Left ventricle myocardium superior (tissue), 1 donor: ENCODE measurements at regions not wholly inside any gene's neighbourhood (a gene's known extent, or its start where the extent isn't known, plus 50 kb on each side); places are given as distances from the start of the nearest gene placed in this dataset.
"Not testable (repeated sequence)": the region's sequence is repeated elsewhere in the genome, so short reads cannot be mapped to it uniquely, and the experiment has no call there.

Source experiments
- ATAC-seq: fragments of 200-7000 bp; cut with Tn5 transposase; one replicate; pipeline ENCODE4 v1.9.1; 2020; ENCODE audit warnings: mild to moderate bottlenecking, moderate library complexity
- DNase-seq: peaks from one replicate; pipeline ENCODE4 v3.0.0-alpha.2; 2020
- intact Hi-C: fragments of 100-400 bp; cut with micrococcal nuclease; formaldehyde crosslinking; loops from one replicate; pipeline ENCODE4 v1.11.0; 2022
- donor health status: DM: no; HTN: yes; CAD: no; lungs with severe emphysema.

- ATAC-seq, DNase-seq, intact Hi-C loops: not testable (repeated sequence)
These were observed 2896.5 kb downstream of the RPIA start for GRCh38 chr2:91587908-91588535.

GRCh38 chr2:91588782-91589223, 2897.3 kb downstream of the RPIA start:
- ATAC-seq, intact Hi-C loops, DNase-seq: not testable (repeated sequence)

GRCh38 chr2:91589454-91590328, 2898.2 kb downstream of the RPIA start:
- ATAC-seq, intact Hi-C loops, DNase-seq: not testable (repeated sequence)

- intact Hi-C loops, ATAC-seq, DNase-seq: not testable (repeated sequence)
These were observed 2898.9 kb downstream of the RPIA start for GRCh38 chr2:91590381-91590780.

DNA sequence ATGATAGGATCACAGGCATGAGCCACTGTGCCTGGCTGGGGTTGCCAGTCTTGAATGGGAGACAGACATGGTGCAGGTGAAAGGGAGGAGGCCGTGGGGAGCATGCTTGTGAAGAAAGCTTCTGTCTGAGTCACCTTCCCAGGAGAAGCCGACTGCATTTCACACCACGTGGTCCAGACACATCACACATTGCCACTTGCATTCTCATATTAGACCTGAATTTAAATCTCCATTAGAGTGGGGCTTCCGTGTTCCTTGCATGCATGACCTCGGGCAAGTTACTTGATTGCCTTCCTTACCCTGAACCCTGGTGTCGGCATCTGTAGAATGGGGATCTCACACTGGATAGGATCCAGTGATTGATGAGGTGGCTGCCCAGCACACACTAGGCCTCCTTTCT, 2899.6 kb downstream of the RPIA start:
- intact Hi-C loops, DNase-seq, ATAC-seq: not testable (repeated sequence)

DNA sequence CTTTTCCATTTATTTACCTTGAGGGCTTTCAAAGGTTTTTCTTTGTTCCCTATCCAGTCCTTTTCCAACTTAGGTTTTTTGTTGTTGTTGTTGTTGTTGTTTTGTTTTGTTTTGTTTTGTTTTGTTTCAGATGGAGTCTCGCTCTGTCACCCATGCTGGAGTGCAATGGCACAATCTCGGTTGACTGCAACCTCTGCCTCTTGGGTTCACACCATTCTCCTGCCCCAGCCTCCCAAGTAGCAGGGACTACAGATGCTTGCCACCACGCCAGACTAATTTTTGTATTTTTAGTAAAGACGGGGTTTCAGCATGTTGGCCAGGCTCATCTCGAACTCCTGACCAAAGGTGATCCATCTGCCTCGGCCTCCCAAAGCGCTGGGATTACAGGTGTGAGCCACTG, 2906.0 kb downstream of the RPIA start:
- intact Hi-C loops, DNase-seq, ATAC-seq: not testable (repeated sequence)

DNA sequence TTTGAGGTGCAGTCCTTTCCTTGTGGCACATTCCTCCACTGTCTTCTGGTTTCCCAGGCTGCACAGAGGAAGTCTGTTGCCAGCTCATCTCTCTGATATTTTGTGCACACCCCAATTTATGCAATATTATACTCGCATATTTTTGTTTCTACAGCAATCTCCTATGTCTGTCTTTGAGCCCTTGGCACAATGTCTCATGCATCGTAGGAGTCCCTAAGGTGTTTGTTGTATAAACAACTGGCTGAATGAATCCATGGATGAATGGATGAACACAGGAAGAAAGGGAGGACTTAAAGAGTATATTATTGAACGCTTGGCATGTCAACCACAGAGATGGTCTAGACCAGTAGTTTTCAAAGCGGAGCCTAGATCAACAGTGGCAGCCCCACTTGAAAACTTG, 2907.0 kb downstream of the RPIA start:
- ATAC-seq, DNase-seq, intact Hi-C loops: not testable (repeated sequence)

DNA sequence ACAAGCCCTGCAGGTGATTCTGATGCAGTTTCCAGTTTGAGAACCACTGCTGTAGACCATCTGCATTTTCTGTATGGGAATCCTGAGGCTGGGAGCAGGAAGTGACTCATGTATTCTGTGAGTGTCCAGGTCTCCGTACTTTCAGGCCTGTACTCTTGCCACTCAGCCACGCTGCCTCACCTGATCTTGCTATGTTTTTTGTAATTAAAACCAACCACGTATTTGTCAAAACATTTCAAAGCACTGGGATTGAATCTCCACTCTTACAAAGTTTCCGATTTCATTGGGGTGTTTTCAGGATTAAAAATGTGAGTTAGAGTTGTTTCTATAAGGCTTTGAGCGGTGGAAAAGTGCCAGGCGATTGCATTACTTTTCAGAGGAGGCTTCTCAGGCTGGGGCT, 2907.5 kb downstream of the RPIA start:
- ATAC-seq, DNase-seq, intact Hi-C loops: not testable (repeated sequence)

DNA sequence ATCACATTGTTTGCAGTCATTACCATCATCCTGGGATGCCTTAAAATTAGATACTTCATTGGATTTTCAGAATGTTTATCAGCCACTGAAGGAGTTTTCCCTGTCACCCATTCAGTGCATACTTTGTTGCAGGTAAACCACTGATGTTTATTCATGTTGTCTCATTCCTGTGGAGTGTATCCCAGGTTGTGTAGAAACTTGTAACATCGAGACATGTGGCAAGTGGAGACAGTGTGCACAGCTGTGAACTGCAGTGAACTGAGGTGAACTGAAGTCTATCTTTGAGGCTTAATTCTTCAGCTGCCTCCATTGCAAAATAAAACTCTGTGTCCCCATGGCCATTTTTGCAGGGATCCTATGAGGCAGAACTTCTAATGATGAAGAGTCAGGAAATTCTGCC, 2911.4 kb downstream of the RPIA start:
- ATAC-seq, intact Hi-C loops, DNase-seq: not testable (repeated sequence)

GRCh38 chr2:91603996-91604395, 2912.5 kb downstream of the RPIA start:
- ATAC-seq, intact Hi-C loops, DNase-seq: not testable (repeated sequence)

GRCh38 chr2:91604629-91605028, 2913.2 kb downstream of the RPIA start:
- ATAC-seq, intact Hi-C loops: not testable (repeated sequence)

DNA sequence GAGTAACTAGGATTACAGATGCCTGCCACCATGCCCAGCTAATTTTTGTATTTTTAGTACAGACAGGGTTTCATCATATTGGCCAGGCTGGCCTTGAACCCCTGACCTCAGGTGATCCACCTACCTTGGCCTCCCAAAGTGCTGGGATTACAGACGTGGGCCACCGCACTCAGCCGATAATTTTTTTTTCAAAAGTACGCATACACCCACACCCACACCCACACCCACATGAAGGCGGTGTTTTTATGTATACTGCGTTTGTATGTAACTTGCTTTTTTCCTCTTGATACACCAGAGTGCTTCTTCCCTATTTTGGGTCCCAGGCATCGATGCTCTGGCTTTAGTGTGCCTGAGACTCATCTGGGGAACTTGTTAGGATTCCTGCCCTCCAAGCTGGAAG, 2932.3 kb downstream of the RPIA start:
- ATAC-seq, DNase-seq, intact Hi-C loops: not testable (repeated sequence)

More at GRCh38 chr2:91604629-91605028, 2913.2 kb downstream of the RPIA start:
- DNase-seq = not testable (repeated sequence)

- DNase-seq, intact Hi-C loops, ATAC-seq: not testable (repeated sequence)
These were observed 2937.0 kb downstream of the RPIA start for GRCh38 chr2:91628471-91628870.

DNA sequence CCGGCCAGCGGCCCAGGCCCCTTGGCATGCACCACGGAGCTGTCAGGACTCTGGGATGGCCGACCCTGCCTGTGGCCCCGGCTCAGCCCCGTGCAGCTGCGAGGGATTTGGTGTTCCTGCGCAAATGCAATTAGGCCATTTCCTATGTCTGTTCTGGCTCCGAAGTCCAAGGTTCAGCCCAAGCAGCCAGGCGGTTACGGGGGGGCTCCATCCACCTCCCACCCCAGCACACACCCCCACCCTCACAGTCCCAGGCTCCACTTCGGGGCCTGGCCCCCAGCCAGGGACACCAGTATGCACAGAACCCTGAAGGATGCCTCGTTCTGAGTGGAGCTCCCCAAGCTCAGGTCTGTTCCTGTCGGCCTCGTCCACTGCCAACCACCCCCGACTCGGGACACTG, 2965.7 kb downstream of the RPIA start:
- ATAC-seq, intact Hi-C loops: not testable (repeated sequence)
- peak; percentile 70 for DNase-seq

GRCh38 chr2:91658336-91658735, 2966.9 kb downstream of the RPIA start:
- ATAC-seq, intact Hi-C loops: not testable (repeated sequence)
- DNase-seq = peak; percentile 17

DNA sequence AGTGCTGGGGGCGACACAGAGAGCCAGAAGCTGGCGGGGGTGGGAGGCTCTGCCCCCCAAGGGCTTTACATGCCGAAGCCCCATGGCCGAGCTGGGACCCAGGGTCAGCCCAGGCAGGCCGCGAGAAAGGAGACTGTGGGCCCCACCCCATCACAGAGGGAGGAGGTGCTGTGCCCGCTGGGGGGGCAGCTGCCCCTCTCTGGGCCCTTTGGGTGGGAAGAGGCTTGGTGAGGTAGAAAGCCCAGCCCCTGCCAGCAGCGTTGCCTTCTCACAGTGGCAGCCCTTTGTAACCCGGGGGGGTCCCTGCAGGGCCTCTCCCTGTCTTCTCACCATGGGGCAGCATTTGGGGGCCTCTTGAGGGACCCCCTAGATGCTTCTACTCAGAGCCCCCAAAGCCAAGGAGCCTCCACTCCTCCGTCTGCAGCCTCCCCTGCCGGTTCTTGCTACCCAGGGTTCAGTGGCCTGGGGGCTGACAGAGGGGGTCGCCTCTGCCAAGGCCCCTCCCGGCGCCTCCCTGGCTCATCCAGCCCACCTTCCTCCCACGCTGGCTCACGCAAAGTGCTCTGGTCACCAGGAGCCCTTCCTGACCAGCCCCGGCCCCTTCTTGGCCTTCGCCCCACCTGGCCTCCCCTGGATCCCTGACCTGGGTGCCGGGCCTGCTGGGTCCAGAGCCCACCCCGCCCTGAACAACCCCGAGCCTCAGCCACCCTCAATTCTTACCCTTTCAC, 2967.9 kb downstream of the RPIA start:
- peak; percentile 19 for DNase-seq
- intact Hi-C loops, ATAC-seq: not testable (repeated sequence)

DNA sequence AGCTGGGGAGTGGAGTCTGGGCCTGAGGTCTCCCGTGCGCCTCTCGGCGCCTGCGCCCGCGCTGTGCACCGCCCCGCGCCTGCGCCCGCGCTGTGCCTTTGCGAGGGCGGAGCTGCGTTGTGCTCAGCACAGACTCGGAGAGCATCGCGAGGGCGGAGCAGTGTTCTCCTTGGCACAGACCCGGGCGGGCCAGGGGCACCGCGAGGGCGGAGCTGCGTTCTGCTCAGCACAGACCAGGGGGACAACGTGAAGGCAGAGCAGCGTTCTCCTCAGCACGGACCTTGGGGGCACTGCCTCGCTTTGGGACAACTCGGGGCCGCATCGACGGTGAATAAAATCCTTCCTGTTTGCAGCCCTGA, 2968.4 kb downstream of the RPIA start:
- ATAC-seq (peak; percentile 100), DNase-seq (peak; percentile 57)
- intact Hi-C loops = not testable (repeated sequence)

DNA sequence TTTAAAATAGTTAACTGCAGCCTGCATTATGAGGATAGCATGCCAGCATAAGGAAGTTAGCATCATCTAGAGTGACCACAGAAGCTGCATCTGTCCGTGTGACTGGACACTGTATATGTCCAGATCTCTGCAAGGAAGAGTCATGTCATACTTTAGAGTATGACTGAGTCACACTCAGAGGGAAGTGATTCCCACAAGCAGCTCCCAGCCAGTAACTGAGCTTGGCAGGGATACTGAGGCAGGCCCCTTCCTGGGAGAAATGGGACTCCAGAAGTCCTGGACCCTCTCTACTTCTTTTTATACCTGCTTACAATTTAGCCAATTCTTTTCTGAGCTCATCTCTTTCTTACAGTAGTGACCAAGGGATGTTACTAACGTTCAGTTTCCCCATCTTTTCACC, 2975.9 kb downstream of the RPIA start:
- intact Hi-C loops, ATAC-seq, DNase-seq: not testable (repeated sequence)

GRCh38 chr2:91685541-91685940, 2994.1 kb downstream of the RPIA start:
- DNase-seq, intact Hi-C loops, ATAC-seq: not testable (repeated sequence)
